ENCODE measurements at regions not wholly inside any gene's neighbourhood (a gene's known extent, or its start where the extent isn't known, plus 50 kb on each side); places are given as distances from the start of the nearest gene placed in this dataset.

GRCh38 chr6:159440349-159440748, 252.7 kb downstream of the SOD2 start:
- TF ChIP-seq CTCF (IDR thresholded peaks at IDR 0.05): no peak
- no peak for TF ChIP-seq POLR2A (IDR thresholded peaks at IDR 0.05)
